ENCODE measurements at regions not wholly inside any gene's neighbourhood (a gene's known extent, or its start where the extent isn't known, plus 50 kb on each side); places are given as distances from the start of the nearest gene placed in this dataset.

GRCh38 chr10:3593611-3594010 lies 191.4 kb downstream of the KLF6 start:
- no peak for DNase-seq (ENCODE audit: extremely low spot score in 2 of 2)
- Histone ChIP-seq H3K27ac (no peak overlapping the region), H3K36me3 (no peaks in the 10 kb centered on the region), H3K4me1 (no peaks in the 10 kb centered on the region), H3K27me3 (no peaks in the 10 kb centered on the region), H3K4me3 (no peak overlapping the region), H3K9me3 (no peaks in the 10 kb centered on the region)
- no peak for TF ChIP-seq CTCF (IDR thresholded peaks at IDR 0.05)
- TF ChIP-seq POLR2AphosphoS5 (IDR thresholded peaks at IDR 0.05; ENCODE audit: insufficient read depth in 1 of 2, low read depth in 1 of 2): no peak
- no peak for TF ChIP-seq POLR2A (IDR thresholded peaks at IDR 0.05)
- intact Hi-C loops (cut with DNase I): no loop called here

- intact Hi-C loops (cut with DNase I): no loop called here
- no peak for DNase-seq (ENCODE audit: extremely low spot score in 2 of 2)
- Histone ChIP-seq H3K36me3 (no peaks in the 10 kb centered on the region), H3K9me3 (no peaks in the 10 kb centered on the region), H3K27me3 (no peaks in the 10 kb centered on the region), H3K27ac (no peak overlapping the region), H3K4me1 (no peaks in the 10 kb centered on the region), H3K4me3 (no peak overlapping the region)
- TF ChIP-seq POLR2AphosphoS5 (IDR thresholded peaks at IDR 0.05; ENCODE audit: insufficient read depth in 1 of 2, low read depth in 1 of 2) (no peak), CTCF (IDR thresholded peaks at IDR 0.05) (no peak), POLR2A (IDR thresholded peaks at IDR 0.05) (no peak)
Observed at GRCh38 chr10:3592424-3592823, 192.6 kb downstream of the KLF6 start.

GRCh38 chr10:3588816-3589215 lies 196.2 kb downstream of the KLF6 start:
- Histone ChIP-seq H3K27me3 (no peaks in the 10 kb centered on the region), H3K4me3 (no peak overlapping the region), H3K9me3 (no peaks in the 10 kb centered on the region), H3K4me1 (no peaks in the 10 kb centered on the region), H3K27ac (no peak overlapping the region), H3K36me3 (no peaks in the 10 kb centered on the region)
- TF ChIP-seq POLR2A (IDR thresholded peaks at IDR 0.05) (no peak), CTCF (IDR thresholded peaks at IDR 0.05) (no peak), POLR2AphosphoS5 (IDR thresholded peaks at IDR 0.05; ENCODE audit: insufficient read depth in 1 of 2, low read depth in 1 of 2) (no peak)
- intact Hi-C loops (cut with DNase I): no loop called here
- no peak for DNase-seq (ENCODE audit: extremely low spot score in 2 of 2)

- DNase-seq (ENCODE audit: extremely low spot score in 2 of 2): no peak
- Histone ChIP-seq H3K4me1 (no peaks in the 10 kb centered on the region), H3K36me3 (no peaks in the 10 kb centered on the region), H3K27me3 (no peaks in the 10 kb centered on the region), H3K4me3 (no peak overlapping the region), H3K27ac (no peak overlapping the region), H3K9me3 (no peaks in the 10 kb centered on the region)
- TF ChIP-seq POLR2A (IDR thresholded peaks at IDR 0.05) (no peak), POLR2AphosphoS5 (IDR thresholded peaks at IDR 0.05; ENCODE audit: insufficient read depth in 1 of 2, low read depth in 1 of 2) (no peak), CTCF (IDR thresholded peaks at IDR 0.05) (no peak)
- intact Hi-C loops (cut with DNase I): no loop called here
Observed at GRCh38 chr10:3588346-3588745, 196.7 kb downstream of the KLF6 start.

- no peak for DNase-seq (ENCODE audit: extremely low spot score in 2 of 2)
- Histone ChIP-seq H3K27ac (no peak overlapping the region), H3K4me3 (no peak overlapping the region), H3K9me3 (no peaks in the 10 kb centered on the region), H3K36me3 (no peaks in the 10 kb centered on the region), H3K27me3 (no peaks in the 10 kb centered on the region), H3K4me1 (no peaks in the 10 kb centered on the region)
- intact Hi-C loops (cut with DNase I): no loop called here
- TF ChIP-seq POLR2A (IDR thresholded peaks at IDR 0.05): no peak
- TF ChIP-seq CTCF (IDR thresholded peaks at IDR 0.05): no peak
- no peak for TF ChIP-seq POLR2AphosphoS5 (IDR thresholded peaks at IDR 0.05; ENCODE audit: insufficient read depth in 1 of 2, low read depth in 1 of 2)
Observed at GRCh38 chr10:3584926-3585784, 199.9 kb downstream of the KLF6 start.

All from vagina (tissue), 2 donors.